ENCODE measurements at regions not wholly inside any gene's neighbourhood (a gene's known extent, or its start where the extent isn't known, plus 50 kb on each side); places are given as distances from the start of the nearest gene placed in this dataset.

- no peak for TF ChIP-seq CTCF (IDR thresholded peaks at IDR 0.05)
- no peak for TF ChIP-seq MAX (IDR thresholded peaks at IDR 0.05; ENCODE audit: low read depth)
- TF ChIP-seq YY1 (IDR thresholded peaks at IDR 0.05; ENCODE audit: low read depth): no peak
- no peak for TF ChIP-seq POLR2AphosphoS5 (IDR thresholded peaks at IDR 0.05; ENCODE audit: low read depth, low read length)
- TF ChIP-seq MEF2A (IDR thresholded peaks at IDR 0.05; ENCODE audit: borderline replicate concordance, low read depth): no peak
- TF ChIP-seq EP300 (IDR thresholded peaks at IDR 0.05; ENCODE audit: borderline replicate concordance in 1 of 2, low read depth in 1 of 2, low read length in 1 of 2): no peak
- no peak for TF ChIP-seq NRF1 (IDR thresholded peaks at IDR 0.05; ENCODE audit: low read depth, low read length)
- TF ChIP-seq SMC3 (IDR thresholded peaks at IDR 0.05; ENCODE audit: low read depth, low read length): no peak
- TF ChIP-seq JUND (IDR thresholded peaks at IDR 0.05): no peak
- TF ChIP-seq GABPA (IDR thresholded peaks at IDR 0.05; ENCODE audit: low read depth): no peak
- TF ChIP-seq GATA2 (CRISPR knock-in tag; IDR thresholded peaks at IDR 0.05): no peak
- TF ChIP-seq EZH2phosphoT487 (IDR thresholded peaks at IDR 0.05; ENCODE audit: borderline replicate concordance, low read depth): no peak
- TF ChIP-seq CHD2 (IDR thresholded peaks at IDR 0.05; ENCODE audit: low read length, partially characterized antibody): no peak
Observed at GRCh38 chr12:89024580-89024979, 327.7 kb downstream of the DUSP6 start.
